ENCODE measurements at regions not wholly inside any gene's neighbourhood (a gene's known extent, or its start where the extent isn't known, plus 50 kb on each side); places are given as distances from the start of the nearest gene placed in this dataset.
"Not testable (repeated sequence)": the region's sequence is repeated elsewhere in the genome, so short reads cannot be mapped to it uniquely, and the experiment has no call there.

GRCh38 chr3:177770383-177771230, 573.3 kb upstream of the TBL1XR1 start:
- no peak for DNase-seq

DNA sequence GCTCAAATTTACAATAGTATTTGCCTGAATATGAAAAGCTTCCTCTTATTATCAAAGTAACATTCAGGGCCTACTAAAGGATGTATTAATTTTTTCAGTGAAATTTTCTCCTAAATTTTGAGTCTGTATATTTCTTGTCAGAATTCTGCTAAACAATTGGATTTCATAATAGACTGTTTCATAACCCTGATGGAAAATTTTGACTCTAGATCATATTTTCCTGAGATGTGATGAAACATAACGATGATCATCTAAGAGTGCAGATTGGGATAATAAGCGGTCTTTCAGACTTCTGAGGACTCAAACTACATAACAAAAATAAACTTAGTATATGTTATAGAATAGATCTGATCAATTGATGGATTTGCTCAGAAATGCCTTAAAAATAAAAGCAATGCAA, 574.5 kb upstream of the TBL1XR1 start:
- DNase-seq: no peak

DNA sequence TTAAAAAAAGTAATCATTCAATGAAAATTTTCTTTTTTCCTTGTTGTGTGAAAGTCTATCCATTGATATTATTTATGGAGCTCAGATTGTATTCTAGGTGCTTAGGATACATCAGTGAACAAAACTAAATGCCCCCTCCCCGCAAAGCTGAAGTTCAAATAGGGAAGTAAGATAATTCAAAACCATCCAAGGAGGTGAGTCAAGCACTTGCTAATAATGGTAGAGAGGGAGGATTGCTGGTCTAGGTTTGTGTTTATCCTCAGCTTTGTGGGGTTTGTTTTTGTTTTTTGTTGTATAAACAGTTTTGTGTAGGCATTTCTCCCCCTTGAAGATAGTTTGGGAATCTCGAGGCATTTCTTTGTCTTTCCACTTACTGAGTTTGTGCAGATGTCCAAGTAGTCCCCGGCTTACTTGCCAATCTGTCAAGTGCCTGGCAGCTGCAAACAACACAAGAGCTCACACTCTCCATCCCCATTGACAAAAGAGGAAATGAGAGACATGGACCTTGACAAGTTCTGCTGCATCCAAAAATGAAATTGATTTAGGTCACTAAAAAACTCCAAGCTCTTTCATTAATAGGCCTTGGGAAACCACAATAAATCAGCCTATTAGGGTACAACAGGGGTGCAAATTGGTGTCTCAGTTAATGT, 575.8 kb upstream of the TBL1XR1 start:
- DNase-seq: no peak

DNA sequence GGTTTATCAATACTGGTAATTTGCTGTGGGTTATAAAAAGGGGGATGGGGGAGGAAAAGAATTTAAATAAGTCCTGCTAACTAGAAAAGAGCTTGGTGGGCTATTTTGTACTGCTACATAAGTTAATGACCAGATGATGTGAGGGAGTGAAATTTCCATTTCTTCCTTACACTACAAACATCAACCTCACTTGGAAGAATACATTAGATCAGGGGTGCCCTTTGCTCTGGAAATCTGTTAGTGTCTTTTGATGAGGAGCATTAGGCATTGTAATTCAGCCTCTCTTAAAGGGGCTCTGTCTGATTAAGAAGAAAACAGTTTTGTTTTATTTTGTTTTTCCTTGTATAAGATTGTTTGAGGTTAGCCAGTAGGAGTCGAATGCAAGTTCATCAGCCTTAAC, 576.4 kb upstream of the TBL1XR1 start:
- DNase-seq: no peak

DNA sequence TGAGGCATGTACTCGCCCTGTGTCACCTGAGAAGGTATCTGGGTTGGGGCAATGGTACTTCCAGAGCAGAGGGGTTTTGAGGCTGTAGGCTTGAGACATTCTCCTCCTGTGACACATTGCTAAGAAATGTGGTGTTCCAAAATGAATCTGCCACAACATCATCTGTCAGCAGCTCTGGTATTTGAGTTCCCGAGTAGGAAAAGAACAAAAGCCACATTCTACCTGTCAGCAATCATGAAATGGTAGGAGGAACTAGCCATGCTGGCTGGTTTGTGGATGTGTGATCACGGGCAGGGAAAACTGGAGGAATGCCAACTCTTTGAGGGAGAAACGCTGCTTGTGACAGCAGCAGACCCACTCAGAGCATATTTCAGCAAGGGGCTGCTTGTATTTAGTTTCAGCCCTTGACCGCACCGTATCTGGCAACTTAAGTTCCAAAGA, 579.4 kb upstream of the TBL1XR1 start:
- DNase-seq: no peak

GRCh38 chr3:177777699-177778098, 580.4 kb upstream of the TBL1XR1 start:
- no peak for DNase-seq

- no peak for DNase-seq
Measured at GRCh38 chr3:177778633-177779032, 581.4 kb upstream of the TBL1XR1 start.

- no peak for DNase-seq
Measured at GRCh38 chr3:177781686-177782161, 584.4 kb upstream of the TBL1XR1 start.

- DNase-seq: no peak
Measured at GRCh38 chr3:177783338-177783737, 586.1 kb upstream of the TBL1XR1 start.

DNA sequence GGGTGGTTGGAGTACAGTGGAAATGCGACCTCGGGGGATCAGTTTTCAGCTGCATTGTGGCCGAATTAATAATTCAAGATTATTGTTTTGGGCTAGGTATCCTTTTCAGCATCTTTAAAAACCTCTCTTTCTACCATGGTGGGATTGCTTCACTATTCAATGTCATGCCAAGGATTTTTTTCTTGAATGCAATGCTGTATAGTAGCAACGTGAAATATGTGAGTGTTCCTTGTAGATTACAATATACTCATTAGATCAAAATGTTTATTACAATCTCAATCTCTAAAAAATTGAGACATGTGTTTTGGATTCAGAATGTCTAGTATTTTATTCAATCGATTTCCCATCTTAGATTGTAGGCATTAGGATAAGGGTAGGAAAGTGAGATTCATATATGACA, 586.5 kb upstream of the TBL1XR1 start:
- no peak for DNase-seq

DNA sequence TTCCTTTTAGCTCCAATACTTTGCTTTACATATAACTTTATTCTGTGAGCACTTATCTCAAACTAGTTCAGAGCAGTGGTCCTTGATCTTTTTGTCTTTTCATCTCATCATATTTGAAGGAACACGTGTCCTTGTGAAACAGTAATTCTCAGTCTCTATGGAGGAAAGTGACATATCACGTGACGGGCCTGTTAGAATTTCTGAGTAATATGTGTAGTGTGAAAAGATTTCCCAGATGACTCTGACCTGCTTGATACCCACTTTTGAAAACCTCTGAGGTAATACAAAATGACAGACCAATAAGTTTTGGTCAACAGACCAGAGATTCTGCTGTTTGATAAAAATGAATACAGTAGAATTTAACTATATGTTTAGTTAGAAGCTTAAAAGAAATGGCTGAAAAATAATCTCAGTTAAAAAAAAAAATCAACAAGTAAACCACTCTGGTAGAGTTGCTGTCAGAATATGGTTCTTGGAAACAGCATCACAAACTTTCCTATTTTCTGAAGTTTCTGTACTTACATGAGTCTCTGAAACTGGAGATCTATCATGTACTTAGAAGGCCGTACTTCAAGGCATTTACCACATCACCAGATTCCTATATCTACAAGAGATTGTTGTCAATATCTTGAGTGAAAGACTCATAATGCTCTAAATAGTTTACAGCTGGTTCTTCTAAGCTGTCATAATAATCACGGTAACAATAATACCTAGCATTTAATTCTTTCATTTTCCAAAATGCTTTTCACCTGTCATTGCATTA, 590.2 kb upstream of the TBL1XR1 start:
- no peak for DNase-seq

GRCh38 chr3:177789500-177789899, 592.2 kb upstream of the TBL1XR1 start:
- DNase-seq: no peak

GRCh38 chr3:177792311-177793030, 595.2 kb upstream of the TBL1XR1 start:
- no peak for DNase-seq

DNA sequence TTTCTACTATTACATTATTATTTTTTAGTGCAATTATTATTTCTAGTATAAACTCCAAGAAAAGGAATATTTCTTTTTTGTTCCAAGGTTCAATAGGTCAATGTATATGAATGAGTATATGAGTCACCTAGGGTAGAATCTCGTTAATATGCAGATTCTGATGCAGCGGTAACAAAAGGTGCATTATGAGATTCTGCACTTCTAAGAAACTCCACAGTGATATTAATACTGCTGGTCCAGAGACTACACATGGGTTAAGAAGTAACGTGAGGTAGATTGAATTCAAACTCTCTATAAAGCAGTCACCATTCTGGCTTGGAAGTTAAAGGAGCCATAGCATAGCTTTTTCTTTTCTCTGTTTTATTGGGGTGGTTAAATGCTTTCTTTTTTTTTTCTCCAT, 596.2 kb upstream of the TBL1XR1 start:
- DNase-seq: no peak

DNA sequence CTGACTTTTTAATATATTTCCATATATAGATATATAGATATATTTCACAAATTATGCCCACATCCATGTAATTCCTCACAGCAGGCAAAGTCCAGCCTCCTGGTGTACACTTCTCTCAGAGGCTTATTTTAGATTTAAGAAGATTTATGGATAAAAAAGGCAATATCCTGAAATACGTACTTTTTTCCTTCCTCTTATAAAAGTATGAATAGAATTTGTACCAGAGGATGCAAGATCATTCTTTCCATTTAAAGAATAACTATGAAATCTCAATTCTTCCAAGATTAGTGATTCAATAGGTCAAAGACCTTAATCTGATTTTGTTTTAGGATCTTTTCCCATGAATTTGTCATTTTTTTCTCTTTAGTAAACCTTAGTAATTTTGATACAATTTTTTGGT, 597.9 kb upstream of the TBL1XR1 start:
- DNase-seq: no peak

GRCh38 chr3:177795859-177796258, 598.6 kb upstream of the TBL1XR1 start:
- no peak for DNase-seq

GRCh38 chr3:177800147-177800546, 602.9 kb upstream of the TBL1XR1 start:
- not testable (repeated sequence) for DNase-seq

- DNase-seq: no peak
Measured at GRCh38 chr3:177800561-177800960, 603.3 kb upstream of the TBL1XR1 start.

- DNase-seq: no peak
Measured at GRCh38 chr3:177802151-177802900, 605.0 kb upstream of the TBL1XR1 start.

DNA sequence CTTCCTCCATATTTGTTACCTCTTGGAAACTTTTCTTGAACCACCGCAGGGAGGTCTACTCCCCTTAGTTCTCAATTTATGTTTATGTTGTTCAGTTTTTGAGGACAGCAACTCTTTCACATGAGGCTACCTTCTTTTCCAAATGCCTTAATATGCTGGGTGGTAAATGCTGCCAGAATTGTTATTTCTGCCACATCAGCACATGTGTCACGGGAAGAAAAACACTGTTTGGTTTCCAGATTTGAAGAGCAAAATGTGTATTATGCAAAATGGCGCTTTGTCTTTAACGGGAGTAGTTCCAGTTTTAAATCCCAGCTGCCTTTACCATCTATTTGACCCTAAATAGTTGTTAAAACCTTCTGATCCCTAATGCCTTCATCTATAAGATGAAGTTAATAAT, 606.2 kb upstream of the TBL1XR1 start:
- DNase-seq: no peak

DNA sequence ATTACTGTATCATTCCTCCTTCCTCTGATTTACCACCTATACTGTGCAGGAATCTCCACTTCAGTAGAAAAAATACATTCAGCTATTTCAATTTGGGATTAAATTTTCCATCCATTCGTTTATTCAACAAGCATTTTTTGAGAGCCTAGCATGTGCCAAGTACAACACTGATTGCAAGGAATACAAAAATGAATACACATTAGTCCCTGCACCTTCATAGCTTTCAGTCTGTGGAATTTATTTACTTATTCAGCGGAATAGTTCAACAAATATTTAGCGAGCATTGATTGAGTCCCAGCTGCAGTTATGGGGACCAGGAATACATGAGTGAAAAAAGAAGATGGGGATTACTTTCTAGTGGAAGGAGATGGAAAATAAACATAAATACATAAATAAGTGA, 606.8 kb upstream of the TBL1XR1 start:
- no peak for DNase-seq

DNA sequence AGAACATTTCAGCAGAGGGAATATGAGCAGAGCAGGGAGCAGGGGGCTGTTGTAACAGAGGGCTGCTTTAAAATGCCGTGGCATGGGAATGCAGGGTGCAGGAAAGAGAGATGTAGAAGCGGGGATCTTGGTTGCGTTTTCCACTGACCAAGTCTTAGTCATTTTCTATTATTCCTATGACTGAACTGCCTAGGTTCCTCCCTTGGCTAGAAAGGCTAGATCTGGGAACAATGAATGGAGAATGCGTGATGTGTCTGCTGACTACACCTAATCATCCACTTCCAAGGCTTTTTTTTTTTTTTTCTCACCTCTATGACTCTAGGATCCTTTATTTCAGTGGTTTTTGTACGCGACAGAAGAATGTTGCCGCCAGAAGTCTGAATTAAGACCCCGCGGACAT, 607.4 kb upstream of the TBL1XR1 start:
- no peak for DNase-seq
